Gastrocnemius medialis (tissue), 4 donors: ENCODE measurements at regions not wholly inside any gene's neighbourhood (a gene's known extent, or its start where the extent isn't known, plus 50 kb on each side); places are given as distances from the start of the nearest gene placed in this dataset.

Experiments
- ATAC-seq, 2 donors: fragments of 150-250 bp; one replicate each; pipeline ENCODE4 v1.9.1; 2016
- DNase-seq, 2 donors: peaks; one replicate each; pipeline ENCODE4 v3.0.0-alpha.2; 2019
- H3K27ac ChIP-seq, 4 donors: fragments of 200-600 bp; sonication (generic); 1 replicate in 1 of 4; 2 replicates in 3 of 4; pipeline ENCODE4 v1.5.1; 2016 to 2018; ENCODE audit warnings: mild to moderate bottlenecking in 2 of 4, moderate library complexity in 1 of 4
- H3K27me3 ChIP-seq, 3 donors: fragments of 200-600 bp; sonication (generic) in 2 of 3; 1 replicate in 1 of 3; 2 replicates in 2 of 3; pipeline versions ENCODE4 v1.5.1 to v1.6.0; 2016 to 2019; ENCODE audit warnings: mild to moderate bottlenecking in 1 of 3, moderate library complexity in 1 of 3
- H3K36me3 ChIP-seq, 2 donors: fragments of 200-600 bp; sonication (generic) in 1 of 2; one replicate each; pipeline ENCODE4 v1.5.1; 2017 to 2018
- H3K4me1 ChIP-seq, 2 donors: fragments of 200-600 bp; sonication (generic) in 1 of 2; one replicate each; pipeline ENCODE4 v1.5.1; 2016 to 2017; ENCODE audit warnings: mild to moderate bottlenecking in 2 of 2
- H3K4me3 ChIP-seq, 4 donors: fragments of 200-600 bp; sonication (generic) in 3 of 4; 1 replicate in 1 of 4; 2 replicates in 3 of 4; pipeline ENCODE4 v1.5.1; 2016 to 2019; ENCODE audit warnings: mild to moderate bottlenecking in 2 of 4
- H3K9me3 ChIP-seq, 3 donors: fragments of 200-600 bp; sonication (generic) in 2 of 3; 1 replicate in 1 of 3; 2 replicates in 2 of 3; pipeline ENCODE4 v1.5.1; 2016 to 2019
- CTCF ChIP-seq, 5 experiments: fragments of 450-650 bp in 3 of 5; fragments of 200-600 bp in 2 of 5; sonication (generic) in 2 of 5; IDR thresholded peaks in 4 of 5; conservative IDR thresholded peaks in 1 of 5; 1 replicate in 4 of 5; 2 replicates in 1 of 5; pipeline ENCODE4 v1.5.1; 2016 to 2019; ENCODE audit warnings: antibody characterized with exemption in 5 of 5, mild to moderate bottlenecking in 3 of 5, moderate library complexity in 3 of 5
- POLR2A ChIP-seq, 2 donors: fragments of 450-650 bp; IDR thresholded peaks; one replicate each; pipeline ENCODE4 v1.6.1; 2017; ENCODE audit warnings: antibody characterized with exemption in 2 of 2, mild to moderate bottlenecking in 2 of 2, moderate library complexity in 2 of 2
- in situ Hi-C, 4 donors: fragments of 200-750 bp; cut with MboI; loops; one replicate each; pipeline versions ENCODE4 v1.15.0 to v1.8.0; 2017; ENCODE audit warnings: low sequenced_read_pairs in 4 of 4
- intact Hi-C: fragments of 100-400 bp; cut with DNase I; formaldehyde crosslinking; loops from one replicate; pipeline ENCODE4 v1.15.1; 2023; ENCODE audit warnings: low total_unique reads

DNA sequence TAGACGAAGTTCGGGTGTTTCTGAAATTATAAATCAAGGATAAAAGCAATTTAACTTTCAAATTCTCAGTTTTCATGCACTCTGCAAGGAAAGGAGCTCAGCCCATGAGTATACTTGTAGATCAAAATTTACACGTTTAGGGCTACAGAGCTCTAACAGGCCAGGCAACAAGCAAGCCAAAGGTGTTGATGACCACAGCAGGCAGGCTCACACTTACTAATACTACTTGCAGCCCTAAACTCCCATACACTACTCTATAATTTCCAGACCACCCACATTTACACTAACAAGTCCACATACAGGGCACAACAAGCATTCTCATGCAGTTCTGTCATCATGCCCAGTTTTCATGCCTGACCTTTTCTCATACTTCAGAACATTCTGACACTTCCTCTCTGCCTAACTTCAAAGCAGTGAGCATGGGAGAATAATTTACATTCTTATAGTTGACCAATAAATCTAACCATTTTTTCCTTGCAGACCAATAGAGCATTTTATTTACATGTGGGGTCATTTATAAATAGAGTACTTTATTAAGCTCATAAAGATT lies 124.7 kb upstream of the FRMD4B start:
- in situ Hi-C loops (no loop called here), intact Hi-C loops (no loop called here)
- Histone ChIP-seq H3K27me3 (no peaks in the 10 kb centered on the region), H3K27ac (no peak overlapping the region), H3K4me1 (no peaks in the 10 kb centered on the region), H3K36me3 (no peaks in the 10 kb centered on the region), H3K4me3 (no peak overlapping the region), H3K9me3 (no peaks in the 10 kb centered on the region)
- DNase-seq (no peak), ATAC-seq (no peak)
- TF ChIP-seq CTCF (IDR thresholded peaks at IDR 0.05 in 4 of 5, conservative IDR thresholded peaks at IDR 0.05 in 1 of 5), result no peak
- TF ChIP-seq POLR2A (IDR thresholded peaks at IDR 0.05), result no peak

DNA sequence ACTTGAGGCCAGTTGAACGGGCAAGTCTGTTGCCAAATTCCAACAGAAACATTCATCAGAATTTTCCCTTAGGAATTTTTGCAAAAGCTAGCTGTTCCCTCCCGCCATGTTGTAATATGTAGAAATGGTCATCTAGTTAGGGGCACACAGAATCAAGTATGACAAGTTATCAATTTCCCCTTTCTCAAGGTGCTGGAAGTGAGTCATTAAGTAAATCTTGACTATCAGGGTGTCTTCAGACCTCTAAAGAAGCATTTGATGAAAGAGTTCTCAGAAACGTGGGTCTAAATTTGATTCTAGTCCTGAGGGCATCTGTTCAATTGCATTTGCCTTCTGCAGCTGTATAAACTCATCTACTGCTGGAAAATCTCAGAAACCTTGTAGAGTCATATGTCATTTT lies 123.4 kb upstream of the FRMD4B start:
- TF ChIP-seq POLR2A (IDR thresholded peaks at IDR 0.05) (no peak), CTCF (IDR thresholded peaks at IDR 0.05 in 4 of 5, conservative IDR thresholded peaks at IDR 0.05 in 1 of 5) (no peak)
- Histone ChIP-seq H3K27ac (no peak overlapping the region), H3K4me1 (no peaks in the 10 kb centered on the region)

GRCh38 chr3:69505770-69506407 lies 120.0 kb upstream of the FRMD4B start:
- Histone ChIP-seq H3K36me3 (no peaks in the 10 kb centered on the region), H3K9me3 (no peaks in the 10 kb centered on the region), H3K27ac (no peak overlapping the region), H3K4me1 (no peaks in the 10 kb centered on the region), H3K4me3 (no peak overlapping the region), H3K27me3 (no peaks in the 10 kb centered on the region)
- intact Hi-C loops, result no loop called here
- ATAC-seq (no peak), DNase-seq (no peak)
- TF ChIP-seq CTCF (IDR thresholded peaks at IDR 0.05 in 4 of 5, conservative IDR thresholded peaks at IDR 0.05 in 1 of 5) (no peak), POLR2A (IDR thresholded peaks at IDR 0.05) (no peak)
- in situ Hi-C loops, result no loop called here

More for the DNA sequence above, 123.4 kb upstream of the FRMD4B start:
- in situ Hi-C loops (no loop called here), intact Hi-C loops (no loop called here)
- Histone ChIP-seq H3K36me3 (no peaks in the 10 kb centered on the region), H3K9me3 (no peaks in the 10 kb centered on the region), H3K27me3 (no peaks in the 10 kb centered on the region), H3K4me3 (no peak overlapping the region)
- ATAC-seq, result no peak
- no peak for DNase-seq

DNA sequence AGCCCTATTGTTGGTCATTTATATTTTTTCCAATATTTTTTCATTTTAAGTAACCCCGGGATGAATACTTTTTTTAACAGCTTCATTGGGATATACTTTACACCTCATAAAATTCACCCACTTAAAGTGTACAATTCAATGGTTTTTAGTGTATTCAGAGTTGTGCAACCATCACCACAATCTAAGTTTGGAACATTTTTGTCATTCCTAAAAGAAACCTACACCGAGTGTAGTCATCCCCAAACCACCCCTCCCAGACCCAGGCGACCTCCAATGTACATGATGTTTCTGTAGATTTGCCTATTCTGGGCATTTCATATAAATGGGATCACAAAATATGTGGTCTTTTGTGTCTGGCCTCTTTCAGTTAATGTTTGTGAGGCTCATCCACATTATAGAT lies 118.3 kb upstream of the FRMD4B start:
- TF ChIP-seq POLR2A (IDR thresholded peaks at IDR 0.05) (no peak), CTCF (IDR thresholded peaks at IDR 0.05 in 4 of 5, conservative IDR thresholded peaks at IDR 0.05 in 1 of 5) (no peak)
- Histone ChIP-seq H3K27me3 (no peaks in the 10 kb centered on the region), H3K9me3 (no peaks in the 10 kb centered on the region), H3K4me3 (no peak overlapping the region), H3K36me3 (no peaks in the 10 kb centered on the region), H3K27ac (no peak overlapping the region), H3K4me1 (no peaks in the 10 kb centered on the region)
- in situ Hi-C loops (no loop called here), intact Hi-C loops (no loop called here)
- ATAC-seq (no peak), DNase-seq (no peak)

GRCh38 chr3:69500604-69501003 lies 114.7 kb upstream of the FRMD4B start:
- in situ Hi-C loops, result no loop called here
- no peak for TF ChIP-seq CTCF (IDR thresholded peaks at IDR 0.05 in 4 of 5, conservative IDR thresholded peaks at IDR 0.05 in 1 of 5)
- no peak for TF ChIP-seq POLR2A (IDR thresholded peaks at IDR 0.05)
- DNase-seq (peak; percentile 10 to 20), ATAC-seq (no peak)
- no peak overlapping the region for H3K27ac ChIP-seq
- H3K27me3 ChIP-seq, result no peaks in the 10 kb centered on the region
- H3K9me3 ChIP-seq, result no peaks in the 10 kb centered on the region
- H3K4me3 ChIP-seq, result no peak overlapping the region
- intact Hi-C loops, result no loop called here
- H3K4me1 ChIP-seq, result no peaks in the 10 kb centered on the region
- H3K36me3 ChIP-seq, result no peaks in the 10 kb centered on the region
